PC-3 (cell line): ENCODE measurements at regions not wholly inside any gene's neighbourhood (a gene's known extent, or its start where the extent isn't known, plus 50 kb on each side); places are given as distances from the start of the nearest gene placed in this dataset.

Experiments used
- ATAC-seq: fragments of 200-7000 bp; cut with Tn5 transposase; 2 replicates; pipeline ENCODE4 v1.9.1; 2020; ENCODE audit warnings: mild to moderate bottlenecking, moderate library complexity
- BruUV-seq: library from RNA; stranded (reverse); fragments of 400-500 nt; replicated peaks from 2 replicates; lab custom pipeline; 2021; lab: Mats Ljungman, UMichigan
- CTCF ChIA-PET: fragments of 300-600 bp; sonication (Branson Sonifier 250); formaldehyde crosslinking; loops from one replicate; lab custom pipeline; 2022; ENCODE audit warnings: antibody characterized with exemption; lab: Charles Lee
- POLR2A ChIA-PET: fragments of 300-600 bp; sonication (Branson Sonifier 250); formaldehyde crosslinking; loops from one replicate; lab custom pipeline; 2022; ENCODE audit warnings: antibody characterized with exemption; ENCODE audit not compliant: unreplicated experiment; lab: Charles Lee
- DNase-seq: peaks from one replicate; pipeline ENCODE4 v3.0.0-alpha.2; 2015
- H2AFZ ChIP-seq: fragments of 300-600 bp; sonication (generic); 2 replicates; pipeline ENCODE4 v1.6.0; 2016; ENCODE audit warnings: antibody characterized with exemption, low read length
- H3F3A ChIP-seq: fragments of 300-600 bp; sonication (generic); one replicate; pipeline ENCODE4 v1.6.0; 2017; ENCODE audit warnings: antibody characterized with exemption, low read length, control low read depth, mild to moderate bottlenecking; ENCODE audit not compliant: unreplicated experiment
- H3K27ac ChIP-seq: fragments of 300-600 bp; sonication (generic); 2 replicates; pipeline ENCODE4 v1.5.1; 2016; ENCODE audit warnings: mild to moderate bottlenecking, low read length
- H3K27me3 ChIP-seq: fragments of 300-600 bp; sonication (generic); 2 replicates; pipeline ENCODE4 v1.6.1; 2016; ENCODE audit warnings: low read length, mixed read lengths
- H3K36me3 ChIP-seq: fragments of 300-600 bp; sonication (generic); 2 replicates; pipeline ENCODE4 v1.6.1; 2016; ENCODE audit warnings: low read depth, mixed run types, low read length, mixed read lengths
- H3K4me1 ChIP-seq: fragments of 300-600 bp; sonication (generic); 2 replicates; pipeline ENCODE4 v1.5.1; 2016; ENCODE audit warnings: low read length; ENCODE audit not compliant: insufficient read depth
- H3K4me2 ChIP-seq: fragments of 300-600 bp; sonication (generic); 2 replicates; pipeline ENCODE4 v1.6.0; 2016; ENCODE audit warnings: low read length
- H3K4me3 ChIP-seq: fragments of 300-600 bp; sonication (generic); 2 replicates; pipeline ENCODE4 v1.5.1; 2016; ENCODE audit warnings: mild to moderate bottlenecking, low read length, mixed read lengths
- H3K79me2 ChIP-seq: fragments of 300-600 bp; sonication (generic); 2 replicates; pipeline ENCODE4 v1.6.1; 2017; ENCODE audit warnings: low read length, mixed read lengths
- H3K9ac ChIP-seq: fragments of 300-600 bp; sonication (generic); 2 replicates; pipeline ENCODE4 v1.6.0; 2016; ENCODE audit warnings: mild to moderate bottlenecking, low read length
- H3K9me2 ChIP-seq: fragments of 300-600 bp; sonication (generic); replicated peaks from 2 replicates; pipeline ENCODE4 v1.6.1; 2016; ENCODE audit warnings: mixed run types, low read length, mixed read lengths
- H3K9me3 ChIP-seq: fragments of 300-600 bp; sonication (generic); 2 replicates; pipeline ENCODE4 v1.6.1; 2016; ENCODE audit warnings: low read length, mixed read lengths
- H4K20me1 ChIP-seq: fragments of 300-600 bp; sonication (generic); 2 replicates; pipeline ENCODE4 v1.6.1; 2016; ENCODE audit warnings: low read length, mixed read lengths
- CTCF ChIP-seq: fragments of 300-600 bp; sonication (generic); conservative IDR thresholded peaks from 2 replicates; pipeline ENCODE4 v1.5.1; 2017; ENCODE audit warnings: antibody characterized with exemption, low read depth, mild to moderate bottlenecking, low read length
- EZH2 ChIP-seq: fragments of 300-600 bp; sonication (generic); IDR thresholded peaks from one replicate; pipeline ENCODE4 v1.6.1; 2017; ENCODE audit warnings: antibody characterized with exemption, mild to moderate bottlenecking, low read length; ENCODE audit not compliant: unreplicated experiment
- EZH2phosphoT487 ChIP-seq: fragments of 300-600 bp; sonication (generic); IDR thresholded peaks from 2 replicates; pipeline ENCODE4 v1.6.1; 2018; ENCODE audit warnings: mild to moderate bottlenecking, antibody characterized with exemption, low read length, borderline replicate concordance
- intact Hi-C: fragments of 100-400 bp; cut with micrococcal nuclease; formaldehyde crosslinking; loops from 2 replicates; pipeline ENCODE4 v1.9.0; 2023

DNA sequence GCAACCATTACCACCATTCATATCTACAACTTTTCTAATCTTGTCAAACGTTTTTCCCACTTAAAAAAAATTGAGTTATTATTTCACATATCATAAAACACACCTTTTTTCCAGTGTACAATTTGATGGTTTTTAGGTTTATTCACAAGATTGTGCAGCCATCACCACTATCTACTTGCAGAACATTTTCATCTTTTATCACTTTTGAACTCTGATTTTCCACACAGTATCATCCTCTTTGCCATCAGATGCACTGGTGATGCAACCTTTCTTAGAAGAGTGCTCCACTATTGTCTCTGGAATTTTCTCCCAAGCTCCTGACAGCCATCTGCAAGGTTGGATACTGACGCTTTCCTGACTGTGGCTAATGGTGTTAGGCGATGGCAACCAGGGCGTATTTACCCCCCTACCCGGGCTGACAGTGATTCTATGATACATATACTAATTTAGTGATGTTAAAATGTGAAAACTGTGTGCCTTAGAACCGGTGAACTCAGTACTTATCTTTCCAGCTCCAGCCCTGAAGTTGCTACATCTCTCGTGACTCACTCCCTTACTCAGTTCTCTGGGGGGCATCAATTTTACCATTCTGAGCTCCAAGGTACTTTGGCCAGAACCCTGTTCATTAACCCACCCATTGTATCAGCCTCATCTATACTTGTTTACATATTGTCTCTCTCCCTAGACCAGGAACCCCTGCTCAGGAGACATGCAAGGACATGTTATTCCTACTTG lies 105.4 kb upstream of the SPRED2 start:
- ChIA-PET CTCF (no interaction called here), POLR2A (no interaction called here)
- Histone ChIP-seq H3K36me3 (no peaks in the 10 kb centered on the region), H3K9me2 (no peaks in the 10 kb centered on the region), H3K27ac (no peak overlapping the region), H3K4me2 (no peak overlapping the region), H3K9ac (no peak overlapping the region), H3F3A (no peaks in the 10 kb centered on the region), H2AFZ (no peak overlapping the region), H3K79me2 (no peaks in the 10 kb centered on the region), H3K27me3 (no peaks in the 10 kb centered on the region), H3K9me3 (no peaks in the 10 kb centered on the region), H3K4me1 (no peaks in the 10 kb centered on the region; the same call in 1 of the 2 replicates), H4K20me1 (no peaks in the 10 kb centered on the region), H3K4me3 (no peak overlapping the region)
- intact Hi-C loops, result no loop called here
- no TSS peak for BruUV-seq
- TF ChIP-seq EZH2 (no peak), CTCF (no peak), EZH2phosphoT487 (no peak)
- ATAC-seq, result no peak
- DNase-seq, result no peak

DNA sequence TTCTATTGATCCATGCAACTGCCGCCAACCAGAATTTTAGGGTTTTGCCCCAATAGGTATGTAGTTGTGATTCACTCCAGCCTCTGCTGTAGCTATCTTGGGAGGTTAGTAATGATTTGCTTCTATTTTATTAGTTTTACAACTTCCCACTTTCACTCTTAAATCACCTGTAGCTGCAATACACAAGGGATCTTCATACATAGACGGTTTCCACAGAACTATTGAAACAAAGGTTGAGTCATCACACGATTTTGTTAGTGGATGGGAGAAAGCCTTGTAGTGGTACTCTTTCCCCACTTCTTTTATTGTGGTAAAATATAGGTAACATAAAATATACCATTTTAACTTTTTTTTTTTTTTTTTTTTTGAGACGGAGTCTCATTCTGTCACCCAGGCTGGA lies 104.2 kb upstream of the SPRED2 start:
- H3K9ac ChIP-seq, result no peak overlapping the region
- H3K4me3 ChIP-seq, result no peak overlapping the region
- intact Hi-C loops, result no loop called here
- H3K9me3 ChIP-seq, result no peaks in the 10 kb centered on the region
- no peaks in the 10 kb centered on the region for H3K9me2 ChIP-seq
- no peaks in the 10 kb centered on the region for H3K36me3 ChIP-seq
- TF ChIP-seq EZH2, result no peak
- H3K79me2 ChIP-seq, result no peaks in the 10 kb centered on the region
- ChIA-PET CTCF (no interaction called here), POLR2A (no interaction called here)
- no peaks in the 10 kb centered on the region for H3K27me3 ChIP-seq
- no peak overlapping the region for H3K4me2 ChIP-seq
- no peak overlapping the region for H2AFZ ChIP-seq
- H4K20me1 ChIP-seq, result no peaks in the 10 kb centered on the region
- H3K27ac ChIP-seq, result no peak overlapping the region
- no peaks in the 10 kb centered on the region for H3F3A ChIP-seq
- BruUV-seq, result no TSS peak
- DNase-seq (no peak), ATAC-seq (no peak)
- no peaks in the 10 kb centered on the region; the same call in 1 of the 2 replicates for H3K4me1 ChIP-seq

DNA sequence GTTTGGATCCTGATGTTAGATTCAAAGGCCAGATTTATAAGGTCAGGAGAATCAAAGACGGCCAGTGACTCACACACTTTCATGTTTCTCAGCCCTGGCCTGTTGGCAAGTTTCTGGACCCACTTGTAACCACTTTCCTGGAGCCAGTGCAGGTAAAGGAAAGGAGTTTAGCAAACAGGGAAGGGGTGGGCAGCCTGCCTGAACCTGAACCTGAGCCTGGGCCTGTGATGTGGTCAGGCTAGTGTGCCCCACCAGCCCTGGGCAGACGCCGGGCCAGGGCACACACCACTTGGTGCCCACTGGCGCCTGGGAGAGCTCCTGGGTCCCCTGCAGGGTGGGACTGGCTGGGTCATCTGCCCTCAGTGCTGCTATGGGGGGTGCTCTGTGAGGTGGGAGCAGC lies 100.5 kb upstream of the SPRED2 start:
- no peaks in the 10 kb centered on the region for H3K9me3 ChIP-seq
- H4K20me1 ChIP-seq, result no peaks in the 10 kb centered on the region
- H3K4me2 ChIP-seq, result no peak overlapping the region
- H3K9me2 ChIP-seq, result no peaks in the 10 kb centered on the region
- no peak overlapping the region for H3K27ac ChIP-seq
- ATAC-seq, result no peak
- no peaks in the 10 kb centered on the region for H3F3A ChIP-seq
- H3K36me3 ChIP-seq, result no peaks in the 10 kb centered on the region
- H3K4me1 ChIP-seq, result peaks cover 14% of the 10 kb centered on the region
- ChIA-PET POLR2A (no interaction called here), CTCF (no interaction called here)
- no peak for TF ChIP-seq EZH2phosphoT487
- no peak overlapping the region for H3K9ac ChIP-seq
- H2AFZ ChIP-seq, result no peak overlapping the region
- H3K79me2 ChIP-seq, result no peaks in the 10 kb centered on the region
- BruUV-seq, result no TSS peak
- intact Hi-C loops, result no loop called here
- H3K27me3 ChIP-seq, result no peaks in the 10 kb centered on the region
- no peak for DNase-seq
- H3K4me3 ChIP-seq, result no peak overlapping the region
